ENCODE measurements at regions not wholly inside any gene's neighbourhood (a gene's known extent, or its start where the extent isn't known, plus 50 kb on each side); places are given as distances from the start of the nearest gene placed in this dataset.
"Not testable (repeated sequence)": the region's sequence is repeated elsewhere in the genome, so short reads cannot be mapped to it uniquely, and the experiment has no call there.

GRCh38 chr4:124433500-124433899 lies 279.0 kb downstream of the ANKRD50 start:
- ATAC-seq = no peak
- H3K4me1 Mint-ChIP-seq = no peaks in the 10 kb centered on the region
- H3K9me3 Mint-ChIP-seq = peaks cover 2% of the 10 kb centered on the region
- no peaks in the 10 kb centered on the region for H3K36me3 Mint-ChIP-seq
- H3K27me3 Mint-ChIP-seq = no peaks in the 10 kb centered on the region
- no peak overlapping the region for H3K4me3 Mint-ChIP-seq
- no peak overlapping the region for H3K27ac Mint-ChIP-seq

GRCh38 chr4:124435274-124435950 lies 277.1 kb downstream of the ANKRD50 start:
- Mint-ChIP-seq H3K27ac (no peak overlapping the region), H3K27me3 (no peaks in the 10 kb centered on the region)

GRCh38 chr4:124437853-124438495 lies 274.6 kb downstream of the ANKRD50 start:
- Mint-ChIP-seq H3K4me1 (no peaks in the 10 kb centered on the region), H3K36me3 (no peaks in the 10 kb centered on the region), H3K4me3 (no peak overlapping the region), H3K27me3 (no peaks in the 10 kb centered on the region), H3K9me3 (peaks cover 2% of the 10 kb centered on the region), H3K27ac (no peak overlapping the region)
- peak; percentile 22 for ATAC-seq

More at GRCh38 chr4:124435274-124435950, 277.1 kb downstream of the ANKRD50 start:
- Mint-ChIP-seq H3K4me3 (no peak overlapping the region), H3K36me3 (no peaks in the 10 kb centered on the region), H3K9me3 (peaks cover 2% of the 10 kb centered on the region), H3K4me1 (no peaks in the 10 kb centered on the region)
- ATAC-seq = no peak

GRCh38 chr4:124445071-124445470 lies 267.5 kb downstream of the ANKRD50 start:
- ATAC-seq = no peak
- H3K9me3 Mint-ChIP-seq = peaks cover 15% of the 10 kb centered on the region
- no peak overlapping the region for H3K27ac Mint-ChIP-seq
- H3K36me3 Mint-ChIP-seq = no peaks in the 10 kb centered on the region
- H3K4me1 Mint-ChIP-seq = no peaks in the 10 kb centered on the region
- H3K4me3 Mint-ChIP-seq = no peak overlapping the region
- H3K27me3 Mint-ChIP-seq = no peaks in the 10 kb centered on the region

GRCh38 chr4:124449881-124450280 lies 262.7 kb downstream of the ANKRD50 start:
- H3K36me3 Mint-ChIP-seq = no peaks in the 10 kb centered on the region
- no peak overlapping the region for H3K4me3 Mint-ChIP-seq
- H3K27me3 Mint-ChIP-seq = no peaks in the 10 kb centered on the region
- no peak overlapping the region for H3K27ac Mint-ChIP-seq
- no peaks in the 10 kb centered on the region for H3K4me1 Mint-ChIP-seq
- peaks cover 8% of the 10 kb centered on the region for H3K9me3 Mint-ChIP-seq
- no peak for ATAC-seq

- Mint-ChIP-seq H3K27me3 (no peaks in the 10 kb centered on the region), H3K36me3 (no peaks in the 10 kb centered on the region), H3K4me3 (no peak overlapping the region), H3K27ac (no peak overlapping the region), H3K9me3 (peaks cover 8% of the 10 kb centered on the region), H3K4me1 (no peaks in the 10 kb centered on the region)
- ATAC-seq = no peak
These were observed 261.7 kb downstream of the ANKRD50 start for GRCh38 chr4:124450851-124451250.

GRCh38 chr4:124454772-124455270 lies 257.7 kb downstream of the ANKRD50 start:
- H3K27me3 Mint-ChIP-seq = no peaks in the 10 kb centered on the region
- peaks cover 4% of the 10 kb centered on the region for H3K9me3 Mint-ChIP-seq
- no peak for ATAC-seq
- H3K36me3 Mint-ChIP-seq = no peaks in the 10 kb centered on the region
- H3K4me1 Mint-ChIP-seq = no peaks in the 10 kb centered on the region
- no peak overlapping the region for H3K4me3 Mint-ChIP-seq
- H3K27ac Mint-ChIP-seq = no peak overlapping the region

- H3K4me3 Mint-ChIP-seq = no peak overlapping the region
- ATAC-seq = no peak
- H3K4me1 Mint-ChIP-seq = no peaks in the 10 kb centered on the region
- no peak overlapping the region for H3K27ac Mint-ChIP-seq
- peaks cover 2% of the 10 kb centered on the region for H3K9me3 Mint-ChIP-seq
- no peaks in the 10 kb centered on the region for H3K36me3 Mint-ChIP-seq
- H3K27me3 Mint-ChIP-seq = no peaks in the 10 kb centered on the region
These were observed 256.9 kb downstream of the ANKRD50 start for GRCh38 chr4:124455671-124456070.

- H3K4me1 Mint-ChIP-seq = no peaks in the 10 kb centered on the region
- no peak overlapping the region for H3K27ac Mint-ChIP-seq
- H3K27me3 Mint-ChIP-seq = no peaks in the 10 kb centered on the region
- no peak overlapping the region for H3K4me3 Mint-ChIP-seq
- ATAC-seq = no peak
- H3K36me3 Mint-ChIP-seq = no peaks in the 10 kb centered on the region
- H3K9me3 Mint-ChIP-seq = peaks cover 10% of the 10 kb centered on the region
These were observed 253.2 kb downstream of the ANKRD50 start for GRCh38 chr4:124459196-124459940.

- ATAC-seq = no peak
- H3K4me1 Mint-ChIP-seq = no peaks in the 10 kb centered on the region
- no peak overlapping the region for H3K27ac Mint-ChIP-seq
These were observed 252.6 kb downstream of the ANKRD50 start for GRCh38 chr4:124459941-124460310.

GRCh38 chr4:124461592-124461991 lies 250.9 kb downstream of the ANKRD50 start:
- not testable (repeated sequence) for H3K4me3 Mint-ChIP-seq

More at GRCh38 chr4:124459941-124460310, 252.6 kb downstream of the ANKRD50 start:
- Mint-ChIP-seq H3K27me3 (no peaks in the 10 kb centered on the region), H3K36me3 (no peaks in the 10 kb centered on the region), H3K9me3 (peaks cover 10% of the 10 kb centered on the region), H3K4me3 (no peak overlapping the region)

GRCh38 chr4:124462954-124463828 lies 249.3 kb downstream of the ANKRD50 start:
- Mint-ChIP-seq H3K36me3 (no peaks in the 10 kb centered on the region), H3K27ac (no peak overlapping the region), H3K4me1 (no peaks in the 10 kb centered on the region), H3K4me3 (no peak overlapping the region), H3K9me3 (peaks cover 10% of the 10 kb centered on the region), H3K27me3 (no peaks in the 10 kb centered on the region)
- ATAC-seq = peak; percentile 16

More at GRCh38 chr4:124461592-124461991, 250.9 kb downstream of the ANKRD50 start:
- H3K4me1 Mint-ChIP-seq, H3K27me3 Mint-ChIP-seq, H3K36me3 Mint-ChIP-seq, ATAC-seq, H3K27ac Mint-ChIP-seq: not testable (repeated sequence)
- H3K9me3 Mint-ChIP-seq = peaks cover 10% of the 10 kb centered on the region

- H3K27ac Mint-ChIP-seq = no peak overlapping the region
- H3K4me3 Mint-ChIP-seq = no peak overlapping the region
- no peaks in the 10 kb centered on the region for H3K27me3 Mint-ChIP-seq
- H3K9me3 Mint-ChIP-seq = peaks cover 10% of the 10 kb centered on the region
- H3K36me3 Mint-ChIP-seq = no peaks in the 10 kb centered on the region
- no peak for ATAC-seq
- H3K4me1 Mint-ChIP-seq = no peaks in the 10 kb centered on the region
These were observed 247.7 kb downstream of the ANKRD50 start for GRCh38 chr4:124464836-124465235.

GRCh38 chr4:124468360-124468759 lies 244.2 kb downstream of the ANKRD50 start:
- Mint-ChIP-seq H3K4me3 (no peak overlapping the region), H3K27ac (no peak overlapping the region), H3K9me3 (no peaks in the 10 kb centered on the region), H3K36me3 (no peaks in the 10 kb centered on the region), H3K4me1 (no peaks in the 10 kb centered on the region), H3K27me3 (no peaks in the 10 kb centered on the region)
- ATAC-seq = no peak

GRCh38 chr4:124469981-124470380 lies 242.6 kb downstream of the ANKRD50 start:
- H3K27me3 Mint-ChIP-seq = no peaks in the 10 kb centered on the region
- no peaks in the 10 kb centered on the region for H3K36me3 Mint-ChIP-seq
- no peak for ATAC-seq
- no peak overlapping the region for H3K4me3 Mint-ChIP-seq
- H3K4me1 Mint-ChIP-seq = no peaks in the 10 kb centered on the region
- no peak overlapping the region for H3K27ac Mint-ChIP-seq
- peaks cover 2% of the 10 kb centered on the region for H3K9me3 Mint-ChIP-seq

Data from stimulated activated memory B cell treated with anti-CD40 and anti-IgM and Interleukin-4, amounts not matched to agents 10 μg/mL and 1 μg/mL and 100 μg/mL, for 72 hours (primary cell).